Osteoblast (primary cell): ENCODE measurements at regions not wholly inside any gene's neighbourhood (a gene's known extent, or its start where the extent isn't known, plus 50 kb on each side); places are given as distances from the start of the nearest gene placed in this dataset.

ENCODE experiments used
- DNase-seq: peaks from one replicate; pipeline ENCODE4 v3.0.0; 2011; ENCODE audit warnings: low spot score, mixed read lengths; ENCODE audit not compliant: insufficient read length; ENCODE audit errors: missing footprints
- H2AFZ ChIP-seq: 2 replicates; pipeline ENCODE4 v1.6.0; 2011; ENCODE audit warnings: mild to moderate bottlenecking, low read length
- H3K27ac ChIP-seq: 2 replicates; pipeline ENCODE4 v1.5.1; 2011; ENCODE audit warnings: mild to moderate bottlenecking, low read depth, low read length, moderate library complexity
- H3K27me3 ChIP-seq: 2 replicates; pipeline ENCODE4 v1.6.0; 2012; ENCODE audit warnings: mild to moderate bottlenecking, control low read depth, inconsistent platforms, low read length, moderate library complexity; ENCODE audit not compliant: insufficient read depth
- H3K36me3 ChIP-seq: 2 replicates; pipeline ENCODE4 v1.5.1; 2011; ENCODE audit warnings: mild to moderate bottlenecking, low read length, control low read depth, moderate library complexity; ENCODE audit not compliant: insufficient read depth
- H3K4me1 ChIP-seq: 2 replicates; pipeline ENCODE4 v1.5.1; 2011; ENCODE audit warnings: mild to moderate bottlenecking, low read length, control low read depth, moderate library complexity; ENCODE audit not compliant: insufficient read depth
- H3K4me2 ChIP-seq: 2 replicates; pipeline ENCODE4 v1.6.0; 2011; ENCODE audit warnings: mild to moderate bottlenecking, low read length; ENCODE audit not compliant: insufficient read depth
- H3K4me3 ChIP-seq: fragments of 200-600 bp; sonication (generic); 3 replicates; pipeline ENCODE4 v1.5.1; 2012; ENCODE audit warnings: mild to moderate bottlenecking, low read length, inconsistent platforms; ENCODE audit not compliant: insufficient read depth
- H3K79me2 ChIP-seq: 2 replicates; pipeline ENCODE4 v1.6.0; 2012; ENCODE audit warnings: mild to moderate bottlenecking, low read length, control low read depth, inconsistent platforms; ENCODE audit not compliant: insufficient read depth
- H3K9me3 ChIP-seq: 2 replicates; pipeline ENCODE4 v1.5.1; 2011; ENCODE audit warnings: low read depth, low read length, control low read depth
- H4K20me1 ChIP-seq: 2 replicates; pipeline ENCODE4 v1.6.0; 2012; ENCODE audit warnings: mild to moderate bottlenecking, low read length, control low read depth; ENCODE audit not compliant: insufficient read depth
- TF ChIP-seq, protein P1 (sequence below): IDR thresholded peaks from 2 replicates; pipeline ENCODE4 v1.5.1; 2011; ENCODE audit warnings: mild to moderate bottlenecking, low read depth, low read length, moderate library complexity; ENCODE audit errors: extremely low read depth

DNA sequence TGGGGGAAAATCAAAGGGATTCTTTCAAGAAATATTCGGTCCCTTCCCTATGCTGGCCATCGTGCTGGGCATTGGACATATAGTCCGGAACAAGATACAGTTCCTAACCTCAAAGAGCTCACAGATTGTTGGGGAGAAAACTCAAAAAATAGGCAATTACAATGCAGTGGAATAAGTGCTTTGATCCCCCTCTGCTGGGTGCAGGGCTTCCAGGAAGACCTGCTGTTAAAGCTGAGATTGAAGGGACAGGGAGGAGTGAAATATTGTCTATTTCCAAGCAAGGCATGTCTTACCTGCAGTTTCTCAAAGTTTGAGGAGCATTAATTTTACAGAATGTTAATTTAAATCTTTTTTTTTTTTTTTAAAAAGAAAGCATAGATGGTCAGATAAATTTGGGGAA is 75.1 kb upstream of the SESN3 start:
- Histone ChIP-seq H3K4me1 (no peaks in the 10 kb centered on the region), H3K79me2 (no peaks in the 10 kb centered on the region), H3K4me2 (no peak overlapping the region), H4K20me1 (no peaks in the 10 kb centered on the region), H2AFZ (no peak overlapping the region), H3K4me3 (no peak overlapping the region), H3K9me3 (no peaks in the 10 kb centered on the region), H3K36me3 (no peaks in the 10 kb centered on the region), H3K27ac (no peak overlapping the region), H3K27me3 (no peaks in the 10 kb centered on the region)
- no peak for DNase-seq
- TF ChIP-seq, protein P1, sequence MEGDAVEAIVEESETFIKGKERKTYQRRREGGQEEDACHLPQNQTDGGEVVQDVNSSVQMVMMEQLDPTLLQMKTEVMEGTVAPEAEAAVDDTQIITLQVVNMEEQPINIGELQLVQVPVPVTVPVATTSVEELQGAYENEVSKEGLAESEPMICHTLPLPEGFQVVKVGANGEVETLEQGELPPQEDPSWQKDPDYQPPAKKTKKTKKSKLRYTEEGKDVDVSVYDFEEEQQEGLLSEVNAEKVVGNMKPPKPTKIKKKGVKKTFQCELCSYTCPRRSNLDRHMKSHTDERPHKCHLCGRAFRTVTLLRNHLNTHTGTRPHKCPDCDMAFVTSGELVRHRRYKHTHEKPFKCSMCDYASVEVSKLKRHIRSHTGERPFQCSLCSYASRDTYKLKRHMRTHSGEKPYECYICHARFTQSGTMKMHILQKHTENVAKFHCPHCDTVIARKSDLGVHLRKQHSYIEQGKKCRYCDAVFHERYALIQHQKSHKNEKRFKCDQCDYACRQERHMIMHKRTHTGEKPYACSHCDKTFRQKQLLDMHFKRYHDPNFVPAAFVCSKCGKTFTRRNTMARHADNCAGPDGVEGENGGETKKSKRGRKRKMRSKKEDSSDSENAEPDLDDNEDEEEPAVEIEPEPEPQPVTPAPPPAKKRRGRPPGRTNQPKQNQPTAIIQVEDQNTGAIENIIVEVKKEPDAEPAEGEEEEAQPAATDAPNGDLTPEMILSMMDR, result no peak

DNA sequence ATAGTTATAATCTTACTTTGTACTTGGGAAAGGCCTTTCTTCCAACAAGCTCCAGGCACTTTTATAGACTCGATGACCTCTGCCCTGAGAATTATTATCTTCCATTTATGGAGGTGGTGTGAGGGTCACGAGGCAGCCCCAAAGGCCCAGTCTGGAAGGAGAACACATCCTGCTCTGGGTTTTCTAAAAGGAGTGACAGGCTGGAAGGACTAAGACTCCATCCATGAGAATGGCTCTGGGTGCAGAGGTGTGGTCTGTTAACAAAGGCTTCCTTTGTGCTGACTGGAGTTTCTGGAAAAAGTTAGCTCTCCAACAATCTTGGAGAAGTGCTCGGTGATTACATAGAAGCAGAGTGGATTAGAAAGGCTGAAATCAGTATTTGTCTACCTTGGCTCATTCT is 74.7 kb upstream of the SESN3 start:
- H3K36me3 ChIP-seq, result no peaks in the 10 kb centered on the region
- H3K27me3 ChIP-seq, result no peaks in the 10 kb centered on the region
- no peaks in the 10 kb centered on the region for H3K4me1 ChIP-seq
- DNase-seq, result no peak
- H4K20me1 ChIP-seq, result no peaks in the 10 kb centered on the region
- no peak overlapping the region for H2AFZ ChIP-seq
- H3K9me3 ChIP-seq, result no peaks in the 10 kb centered on the region
- TF ChIP-seq, protein P1, result no peak
- no peaks in the 10 kb centered on the region for H3K79me2 ChIP-seq
- no peak overlapping the region for H3K4me3 ChIP-seq
- no peak overlapping the region for H3K4me2 ChIP-seq
- no peak overlapping the region for H3K27ac ChIP-seq

DNA sequence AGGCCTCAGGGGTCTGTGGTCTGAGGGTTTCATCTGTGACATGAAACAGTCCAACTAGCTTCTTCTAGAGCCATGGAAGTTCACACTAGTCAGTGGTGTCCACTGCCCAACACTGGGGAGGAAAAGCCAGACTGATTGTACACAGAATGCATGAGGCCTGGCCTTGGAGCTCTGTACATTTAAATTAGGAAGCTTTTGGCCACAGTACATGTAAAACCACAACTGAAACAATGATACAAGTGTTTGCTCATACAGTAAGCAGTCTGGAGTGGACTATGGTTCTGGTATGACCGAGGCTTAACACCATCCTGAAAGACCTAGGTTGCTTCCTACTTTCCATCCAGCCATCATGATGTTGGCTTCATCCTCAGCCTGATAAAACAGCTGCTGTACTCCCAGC is 73.8 kb upstream of the SESN3 start:
- Histone ChIP-seq H3K79me2 (no peaks in the 10 kb centered on the region), H3K4me2 (no peak overlapping the region), H3K4me1 (no peaks in the 10 kb centered on the region), H3K4me3 (no peak overlapping the region), H3K27ac (no peak overlapping the region), H3K36me3 (no peaks in the 10 kb centered on the region), H3K9me3 (no peaks in the 10 kb centered on the region), H3K27me3 (no peaks in the 10 kb centered on the region), H4K20me1 (no peaks in the 10 kb centered on the region), H2AFZ (no peak overlapping the region)
- TF ChIP-seq, protein P1, result no peak
- no peak for DNase-seq

DNA sequence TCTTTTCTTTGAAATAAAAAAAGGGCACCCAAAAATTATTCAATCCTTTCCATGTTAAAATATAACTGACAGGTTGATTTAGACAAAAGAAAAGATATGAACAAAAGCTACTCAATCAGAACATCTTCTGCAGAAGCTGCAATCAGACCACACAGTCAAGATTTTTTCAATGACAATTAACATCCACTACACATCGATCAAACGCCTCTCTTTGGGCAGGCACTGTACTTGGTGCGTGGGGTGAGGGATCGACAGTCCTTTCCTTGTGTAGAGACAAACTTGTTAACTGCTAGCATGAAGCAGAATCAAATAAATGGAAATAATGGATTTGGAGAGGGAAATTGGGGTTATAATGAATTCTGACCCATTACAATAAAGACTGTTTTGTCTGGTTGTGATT is 71.2 kb upstream of the SESN3 start:
- Histone ChIP-seq H3K4me2 (no peak overlapping the region), H3K4me1 (no peaks in the 10 kb centered on the region), H3K4me3 (no peak overlapping the region), H3K9me3 (no peaks in the 10 kb centered on the region), H3K27me3 (peaks cover 2% of the 10 kb centered on the region), H2AFZ (no peak overlapping the region), H3K27ac (no peak overlapping the region), H3K79me2 (no peaks in the 10 kb centered on the region), H4K20me1 (no peaks in the 10 kb centered on the region), H3K36me3 (no peaks in the 10 kb centered on the region)
- TF ChIP-seq, protein P1, result no peak
- no peak for DNase-seq
